GM12878 (cell line): ENCODE measurements at regions not wholly inside any gene's neighbourhood (a gene's known extent, or its start where the extent isn't known, plus 50 kb on each side); places are given as distances from the start of the nearest gene placed in this dataset.

Experiments used
- POLR2A ChIP-seq: IDR thresholded peaks from 2 replicates; pipeline ENCODE4 v1.6.1; 2011; ENCODE audit warnings: low read depth, mild to moderate bottlenecking, low read length
- ZNF384 ChIP-seq: IDR thresholded peaks from 2 replicates; pipeline ENCODE4 v1.6.1; 2012; ENCODE audit warnings: low read depth, mild to moderate bottlenecking, low read length, improper control_type of control experiment, borderline replicate concordance
- TF ChIP-seq, protein P1 (sequence below), 3 experiments: IDR thresholded peaks in 2 of 3; conservative IDR thresholded peaks in 1 of 3; 2 replicates each; pipeline ENCODE4 v1.5.1; 2011; ENCODE audit warnings: low read depth in 3 of 3, low read length in 3 of 3, mild to moderate bottlenecking in 3 of 3, control low read depth in 2 of 3, moderate library complexity in 2 of 3, inconsistent platforms in 1 of 3, mixed read lengths in 1 of 3; ENCODE audit not compliant: control insufficient read depth in 2 of 3, insufficient read depth in 1 of 3; ENCODE audit errors: extremely low read depth in 1 of 3

DNA sequence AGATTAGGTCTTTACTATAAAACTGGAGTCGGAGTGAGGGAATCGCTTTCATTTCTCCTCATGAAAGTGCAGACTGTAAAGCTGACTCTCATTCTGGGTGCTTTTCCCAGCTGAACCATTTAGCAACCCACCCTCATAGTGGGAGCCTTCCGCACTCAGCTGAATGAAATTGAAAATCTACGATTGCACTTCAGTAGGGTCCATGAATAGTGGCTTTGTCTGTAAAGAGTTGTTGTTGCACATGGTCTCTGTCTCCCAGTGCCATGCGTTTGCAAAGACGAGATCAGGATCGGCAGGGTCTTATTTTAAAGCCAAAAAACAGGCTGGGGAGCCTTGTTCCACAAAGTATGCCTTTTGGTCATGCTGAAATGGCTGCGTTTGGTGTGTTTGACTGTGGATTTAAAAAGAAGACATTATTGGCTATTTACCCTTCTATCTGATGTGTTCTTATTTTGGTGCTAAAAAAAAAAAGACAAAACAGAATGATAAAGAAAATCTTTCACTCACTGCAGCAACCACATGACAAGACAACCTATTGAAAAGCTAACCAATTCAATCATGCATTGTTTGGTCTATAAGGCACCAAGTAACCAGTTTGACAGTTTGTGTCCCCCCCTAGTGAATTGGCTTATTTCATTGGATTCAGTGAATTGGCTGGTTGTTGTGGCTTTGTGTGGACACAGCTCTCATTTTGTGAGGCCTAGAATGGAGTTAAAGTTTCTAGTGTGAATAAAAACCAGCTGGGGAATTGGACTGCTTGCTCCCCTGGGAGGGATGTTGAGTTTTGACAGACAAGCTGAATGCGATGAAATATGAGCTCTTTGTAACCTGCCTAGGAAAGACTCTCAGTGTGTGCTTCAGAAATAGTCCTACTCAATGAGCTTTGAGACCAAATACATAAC lies 65.6 kb downstream of the ARHGAP35 start:
- TF ChIP-seq, protein P1, sequence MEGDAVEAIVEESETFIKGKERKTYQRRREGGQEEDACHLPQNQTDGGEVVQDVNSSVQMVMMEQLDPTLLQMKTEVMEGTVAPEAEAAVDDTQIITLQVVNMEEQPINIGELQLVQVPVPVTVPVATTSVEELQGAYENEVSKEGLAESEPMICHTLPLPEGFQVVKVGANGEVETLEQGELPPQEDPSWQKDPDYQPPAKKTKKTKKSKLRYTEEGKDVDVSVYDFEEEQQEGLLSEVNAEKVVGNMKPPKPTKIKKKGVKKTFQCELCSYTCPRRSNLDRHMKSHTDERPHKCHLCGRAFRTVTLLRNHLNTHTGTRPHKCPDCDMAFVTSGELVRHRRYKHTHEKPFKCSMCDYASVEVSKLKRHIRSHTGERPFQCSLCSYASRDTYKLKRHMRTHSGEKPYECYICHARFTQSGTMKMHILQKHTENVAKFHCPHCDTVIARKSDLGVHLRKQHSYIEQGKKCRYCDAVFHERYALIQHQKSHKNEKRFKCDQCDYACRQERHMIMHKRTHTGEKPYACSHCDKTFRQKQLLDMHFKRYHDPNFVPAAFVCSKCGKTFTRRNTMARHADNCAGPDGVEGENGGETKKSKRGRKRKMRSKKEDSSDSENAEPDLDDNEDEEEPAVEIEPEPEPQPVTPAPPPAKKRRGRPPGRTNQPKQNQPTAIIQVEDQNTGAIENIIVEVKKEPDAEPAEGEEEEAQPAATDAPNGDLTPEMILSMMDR (IDR thresholded peaks at IDR 0.05 in 2 of 3, conservative IDR thresholded peaks at IDR 0.05 in 1 of 3; ENCODE audit: control insufficient read depth in 2 of 3, extremely low read depth in 1 of 3, insufficient read depth in 1 of 3, low read depth in 3 of 3, low read length in 3 of 3) = no peak
- TF ChIP-seq ZNF384 (no peak), POLR2A (no peak)
